ENCODE measurements at regions not wholly inside any gene's neighbourhood (a gene's known extent, or its start where the extent isn't known, plus 50 kb on each side); places are given as distances from the start of the nearest gene placed in this dataset.

GRCh38 chr7:12133865-12134264 is 77.2 kb upstream of the TMEM106B start:
- TF ChIP-seq POLR2A (IDR thresholded peaks at IDR 0.05) = no peak
- no peak for TF ChIP-seq CTCF (IDR thresholded peaks at IDR 0.05)
- intact Hi-C loops (cut with DNase I) = no loop called here

GRCh38 chr7:12136523-12136922 is 74.6 kb upstream of the TMEM106B start:
- DNase-seq = no peak
- intact Hi-C loops (cut with DNase I) = no loop called here

More at GRCh38 chr7:12133865-12134264, 77.2 kb upstream of the TMEM106B start:
- DNase-seq (no peak), ATAC-seq (no peak)
- Histone ChIP-seq H3K9me3 (peaks cover 0 to 4% (median 0%) of the 10 kb centered on the region in 12 donors), H3K4me1 (no peaks in the 10 kb centered on the region), H3K27ac (no peak overlapping the region), H3K4me3 (no peak overlapping the region), H3K36me3 (no peaks in the 10 kb centered on the region), H3K27me3 (no peaks in the 10 kb centered on the region)

GRCh38 chr7:12137283-12137682 is 73.8 kb upstream of the TMEM106B start:
- DNase-seq = no peak
- intact Hi-C loops (cut with DNase I) = no loop called here
- Histone ChIP-seq H3K27me3 (peaks cover 0 to 5% (median 0%) of the 10 kb centered on the region in 9 donors), H3K9me3 (peaks cover 0 to 4% (median 0%) of the 10 kb centered on the region in 12 donors), H3K36me3 (no peaks in the 10 kb centered on the region), H3K4me1 (no peaks in the 10 kb centered on the region), H3K4me3 (no peak overlapping the region), H3K27ac (no peak overlapping the region)
- 1 to 92% (median 71%) methylated on average over 1 of the region's 1 CpG for WGBS, 4 donors
- no peak for ATAC-seq
- TF ChIP-seq CTCF (IDR thresholded peaks at IDR 0.05) = no peak
- TF ChIP-seq POLR2A (IDR thresholded peaks at IDR 0.05) = no peak

More at GRCh38 chr7:12136523-12136922, 74.6 kb upstream of the TMEM106B start:
- Histone ChIP-seq H3K4me3 (no peak overlapping the region), H3K27me3 (peaks cover 0 to 5% (median 0%) of the 10 kb centered on the region in 9 donors), H3K9me3 (peaks cover 0 to 4% (median 0%) of the 10 kb centered on the region in 12 donors), H3K27ac (no peak overlapping the region), H3K36me3 (no peaks in the 10 kb centered on the region), H3K4me1 (no peaks in the 10 kb centered on the region)
- ATAC-seq = no peak
- no peak for TF ChIP-seq CTCF (IDR thresholded peaks at IDR 0.05)

GRCh38 chr7:12138421-12138820 is 72.7 kb upstream of the TMEM106B start:
- ATAC-seq (no peak), DNase-seq (no peak)
- Histone ChIP-seq H3K9me3 (no peaks in the 10 kb centered on the region), H3K27me3 (peaks cover 0 to 5% (median 0%) of the 10 kb centered on the region in 9 donors), H3K36me3 (no peaks in the 10 kb centered on the region), H3K4me1 (no peaks in the 10 kb centered on the region), H3K4me3 (no peak overlapping the region), H3K27ac (no peak overlapping the region)
- TF ChIP-seq POLR2A (IDR thresholded peaks at IDR 0.05) (no peak), CTCF (IDR thresholded peaks at IDR 0.05) (no peak)
- intact Hi-C loops (cut with DNase I) = no loop called here
- 67 to 74% (median 72%) methylated on average over 4 of the region's 4 CpGs for WGBS, 4 donors

Measured in heart left ventricle (tissue), 16 donors.